ENCODE measurements at regions not wholly inside any gene's neighbourhood (a gene's known extent, or its start where the extent isn't known, plus 50 kb on each side); places are given as distances from the start of the nearest gene placed in this dataset.

DNA sequence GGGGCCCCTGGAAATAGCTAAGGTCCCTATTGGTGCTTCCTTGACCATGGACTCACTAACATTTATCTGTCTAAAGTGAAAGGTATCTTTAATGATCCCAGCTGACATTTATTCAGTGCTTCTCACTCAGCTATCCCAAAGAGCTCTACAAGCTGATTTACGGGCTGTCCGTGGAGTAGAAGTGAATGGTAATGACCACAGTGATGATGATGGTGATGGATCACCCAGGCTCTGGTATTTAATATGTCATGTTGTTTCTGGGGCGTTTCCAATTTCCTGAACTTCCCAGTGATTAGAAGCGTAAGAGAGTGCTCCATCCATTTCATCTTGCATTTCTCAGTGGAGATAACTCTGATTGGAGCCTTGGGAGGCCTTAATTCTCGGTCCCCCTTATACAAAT, 304.3 kb downstream of the HRH4 start:
- Mint-ChIP-seq H3K27me3 (ENCODE audit: low read depth) (no peaks in the 10 kb centered on the region; the same call in 1 of the 2 replicates), H3K9me3 (peaks cover 16 to 18% of the 10 kb centered on the region in 2 experiments), H3K27ac (no peak overlapping the region), H3K36me3 (ENCODE audit: insufficient read depth in 1 of 3, low read depth in 3 of 3) (peaks cover 0 to 17% (median 7%) of the 10 kb centered on the region in 3 experiments; a peak in 3 of 7 replicates), H3K4me3 (no peak overlapping the region), H3K4me1 (no peaks in the 10 kb centered on the region)
- Histone ChIP-seq H2BK5ac (ENCODE audit: insufficient read length, low read length) (no peak overlapping the region), H3K79me2 (ENCODE audit: insufficient read depth, low read length) (no peaks in the 10 kb centered on the region), H2BK15ac (ENCODE audit: low read depth, low read length) (no peak overlapping the region), H3K23me2 (ENCODE audit: insufficient read length, low read depth, low read length, poor library complexity, severe bottlenecking) (no peaks in the 10 kb centered on the region), H3K4me1 (ENCODE audit: insufficient read depth, low read length) (no peaks in the 10 kb centered on the region), H2BK120ac (ENCODE audit: low read depth, low read length, poor library complexity, severe bottlenecking) (no peak overlapping the region), H3K4me2 (ENCODE audit: insufficient read depth, insufficient read length, low read length) (no peak overlapping the region), H3K18ac (ENCODE audit: insufficient read length, low read depth, low read length) (no peak overlapping the region), H3K14ac (ENCODE audit: insufficient read depth, low read length) (no peak overlapping the region), H3K9ac (ENCODE audit: extremely low read depth, insufficient read length, low read length) (no peak overlapping the region), H4K8ac (replicated peaks; ENCODE audit: insufficient read length, low read depth, low read length) (no peak overlapping the region), H3K27ac (ENCODE audit: insufficient read length, low read depth, low read length) (no peak overlapping the region), H3K56ac (ENCODE audit: insufficient read length, low read depth, low read length) (no peak overlapping the region), H3K23ac (ENCODE audit: insufficient read length, low read depth, low read length) (no peak overlapping the region), H3T11ph (ENCODE audit: low read length) (no peak overlapping the region), H2AK5ac (ENCODE audit: insufficient read length, low read length) (no peak overlapping the region), H2BK12ac (ENCODE audit: insufficient read length, low read depth, low read length) (no peak overlapping the region), H2BK20ac (ENCODE audit: low read depth, low read length, poor library complexity, severe bottlenecking) (no peak overlapping the region), H3K9me3 (ENCODE audit: control insufficient read depth, low read depth, low read length) (no peaks in the 10 kb centered on the region), H2AFZ (ENCODE audit: low read length) (no peak overlapping the region), H3K27me3 (ENCODE audit: insufficient read depth, low read length) (no peaks in the 10 kb centered on the region), H4K91ac (ENCODE audit: insufficient read length, low read depth, low read length) (no peak overlapping the region), H4K20me1 (ENCODE audit: control insufficient read depth, insufficient read depth, insufficient read length) (no peaks in the 10 kb centered on the region), H4K5ac (ENCODE audit: insufficient read length, low read depth, low read length) (no peak overlapping the region), H3K4ac (ENCODE audit: low read depth, low read length) (no peak overlapping the region), H3K79me1 (ENCODE audit: insufficient read depth, low read depth, low read length, poor library complexity, severe bottlenecking) (no peaks in the 10 kb centered on the region)
- WGBS (ENCODE audit: extremely low coverage, insufficient read length, low lambda C conversion rate), result no CpG with 5 or more reads among the region's 5 CpGs
- DNase-seq, result no peak
- TF ChIP-seq, protein P1, sequence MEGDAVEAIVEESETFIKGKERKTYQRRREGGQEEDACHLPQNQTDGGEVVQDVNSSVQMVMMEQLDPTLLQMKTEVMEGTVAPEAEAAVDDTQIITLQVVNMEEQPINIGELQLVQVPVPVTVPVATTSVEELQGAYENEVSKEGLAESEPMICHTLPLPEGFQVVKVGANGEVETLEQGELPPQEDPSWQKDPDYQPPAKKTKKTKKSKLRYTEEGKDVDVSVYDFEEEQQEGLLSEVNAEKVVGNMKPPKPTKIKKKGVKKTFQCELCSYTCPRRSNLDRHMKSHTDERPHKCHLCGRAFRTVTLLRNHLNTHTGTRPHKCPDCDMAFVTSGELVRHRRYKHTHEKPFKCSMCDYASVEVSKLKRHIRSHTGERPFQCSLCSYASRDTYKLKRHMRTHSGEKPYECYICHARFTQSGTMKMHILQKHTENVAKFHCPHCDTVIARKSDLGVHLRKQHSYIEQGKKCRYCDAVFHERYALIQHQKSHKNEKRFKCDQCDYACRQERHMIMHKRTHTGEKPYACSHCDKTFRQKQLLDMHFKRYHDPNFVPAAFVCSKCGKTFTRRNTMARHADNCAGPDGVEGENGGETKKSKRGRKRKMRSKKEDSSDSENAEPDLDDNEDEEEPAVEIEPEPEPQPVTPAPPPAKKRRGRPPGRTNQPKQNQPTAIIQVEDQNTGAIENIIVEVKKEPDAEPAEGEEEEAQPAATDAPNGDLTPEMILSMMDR (conservative IDR thresholded peaks at IDR 0.05), result no peak
